ENCODE measurements at regions not wholly inside any gene's neighbourhood (a gene's known extent, or its start where the extent isn't known, plus 50 kb on each side); places are given as distances from the start of the nearest gene placed in this dataset.

GRCh38 chr21:35357041-35357780 is 308.1 kb upstream of the RUNX1 start:
- no peak overlapping the region for H3K27ac ChIP-seq (ENCODE audit: extremely low read depth, low read depth, low read length)
- POLR2A ChIA-PET = no interaction called here
- CTCF ChIA-PET = interaction anchor here (0.6 to 1.2 kb wide), 4 partner anchors 21 to 238 kb away, joined by 3 to 7 read pairs (median 3); no protein-coding TSS in a partner anchor
- H3K4me3 ChIP-seq (ENCODE audit: low read depth, low read length) = no peak overlapping the region
- no peaks in the 10 kb centered on the region for H3K4me1 ChIP-seq (ENCODE audit: control insufficient read depth, insufficient read depth, low read length)
- no peak for TF ChIP-seq ZNF837 (tag by site-specific recombination; IDR thresholded peaks at IDR 0.05)
- no peak for TF ChIP-seq ZNF768 (tag by site-specific recombination; IDR thresholded peaks at IDR 0.05)
- no peak for TF ChIP-seq ZNF416 (tag by site-specific recombination; IDR thresholded peaks at IDR 0.05)
- TF ChIP-seq GLI2 (tag by site-specific recombination; IDR thresholded peaks at IDR 0.05; ENCODE audit: borderline replicate concordance, low read depth) = no peak
- no peak for TF ChIP-seq ZNF433 (tag by site-specific recombination; IDR thresholded peaks at IDR 0.05; ENCODE audit: low read depth)
- TF ChIP-seq ZNF148 (tag by site-specific recombination; IDR thresholded peaks at IDR 0.05; ENCODE audit: borderline replicate concordance) = no peak
- no peak for TF ChIP-seq ZNF37A (tag by site-specific recombination; IDR thresholded peaks at IDR 0.05)
- no peak for TF ChIP-seq ZSCAN30 (tag by site-specific recombination; IDR thresholded peaks at IDR 0.05)
- no peak for TF ChIP-seq ZNF394 (tag by site-specific recombination; IDR thresholded peaks at IDR 0.05; ENCODE audit: borderline replicate concordance)
- no peak for TF ChIP-seq ZNF600 (tag by site-specific recombination; IDR thresholded peaks at IDR 0.05)
- TF ChIP-seq ZSCAN4 (tag by site-specific recombination; IDR thresholded peaks at IDR 0.05) = no peak
- no peak for TF ChIP-seq ZNF2 (tag by site-specific recombination; IDR thresholded peaks at IDR 0.05)
- TF ChIP-seq ZNF639 (tag by site-specific recombination; IDR thresholded peaks at IDR 0.05) = no peak
- no peak for TF ChIP-seq ZNF560 (tag by site-specific recombination; IDR thresholded peaks at IDR 0.05; ENCODE audit: borderline replicate concordance)
- TF ChIP-seq ZNF48 (tag by site-specific recombination; IDR thresholded peaks at IDR 0.05) = no peak
- H3K36me3 ChIP-seq (ENCODE audit: control insufficient read depth in 2 of 2, insufficient read depth in 1 of 2, low read length in 2 of 2) = no peaks in the 10 kb centered on the region
- no peaks in the 10 kb centered on the region for H3K9me3 ChIP-seq (ENCODE audit: control insufficient read depth, insufficient read depth, low read depth, low read length)

GRCh38 chr21:35354078-35354477 is 305.0 kb upstream of the RUNX1 start:
- H3K4me3 ChIP-seq (ENCODE audit: low read depth, low read length) = no peak overlapping the region
- no peaks in the 10 kb centered on the region for H3K36me3 ChIP-seq (ENCODE audit: control insufficient read depth in 2 of 2, insufficient read depth in 1 of 2, low read length in 2 of 2)
- no peaks in the 10 kb centered on the region for H3K4me1 ChIP-seq (ENCODE audit: control insufficient read depth, insufficient read depth, low read length)
- no peak overlapping the region for H3K27ac ChIP-seq (ENCODE audit: extremely low read depth, low read depth, low read length)
- no peaks in the 10 kb centered on the region for H3K9me3 ChIP-seq (ENCODE audit: control insufficient read depth, insufficient read depth, low read depth, low read length)
- ChIA-PET POLR2A (no interaction called here), CTCF (interaction anchor here (0.7 to 1.7 kb wide), 2 partner anchors 14 to 46 kb away, joined by 3 to 6 read pairs; no protein-coding TSS in a partner anchor)
- TF ChIP-seq ZSCAN16 (tag by site-specific recombination; IDR thresholded peaks at IDR 0.05) (no peak), ZNF677 (tag by site-specific recombination; IDR thresholded peaks at IDR 0.05) (no peak), ZNF48 (tag by site-specific recombination; IDR thresholded peaks at IDR 0.05) (no peak), PRDM2 (tag by site-specific recombination; IDR thresholded peaks at IDR 0.05; ENCODE audit: borderline replicate concordance) (no peak), ZBTB21 (tag by site-specific recombination; IDR thresholded peaks at IDR 0.05) (no peak), ZNF146 (tag by site-specific recombination; IDR thresholded peaks at IDR 0.05) (no peak), ZNF280C (tag by site-specific recombination; IDR thresholded peaks at IDR 0.05) (no peak)

Data from HEK293 (cell line).